ENCODE measurements at regions not wholly inside any gene's neighbourhood (a gene's known extent, or its start where the extent isn't known, plus 50 kb on each side); places are given as distances from the start of the nearest gene placed in this dataset.
"Not testable (repeated sequence)": the region's sequence is repeated elsewhere in the genome, so short reads cannot be mapped to it uniquely, and the experiment has no call there.

GRCh38 chr1:187921426-187921825 lies 1092.7 kb downstream of the PLA2G4A start:
- in situ Hi-C loops (cut with MboI; ENCODE audit: low pct_unique_long_range_greater_than_20kb in 2 of 9, low sequenced_read_pairs in 9 of 9, unreplicated experiment in 9 of 9): no loop called here
- Histone ChIP-seq H3K27ac (no peak overlapping the region), H3K4me1 (replicated peaks in 1 of 2) (peaks cover 0 to 3% of the 10 kb centered on the region in 2 donors), H3K4me3 (no peak overlapping the region)
- no peak for ATAC-seq (replicated peaks in 6 of 8)
- WGBS, 10 experiments: 0 to 100% (median 71%) methylated on average over 1 of the region's 1 CpG; no CpG with 5 or more reads in 1 of the 10 experiments

- WGBS, 10 experiments: 0 to 100% (median 81%) methylated on average over 1 to 2 of the region's 2 CpGs
- no peak overlapping the region for H3K27ac ChIP-seq
- in situ Hi-C loops (cut with MboI; ENCODE audit: low pct_unique_long_range_greater_than_20kb in 2 of 9, low sequenced_read_pairs in 9 of 9, unreplicated experiment in 9 of 9): no loop called here
- peaks cover 0 to 3% of the 10 kb centered on the region in 2 donors for H3K4me1 ChIP-seq (replicated peaks in 1 of 2)
- no peak overlapping the region for H3K4me3 ChIP-seq
- ATAC-seq (replicated peaks in 6 of 8): peak in 1 of 8 experiments; percentile 36
Observed at GRCh38 chr1:187922255-187922654, 1093.5 kb downstream of the PLA2G4A start.

GRCh38 chr1:187924252-187924651 lies 1095.5 kb downstream of the PLA2G4A start:
- no peak for ATAC-seq (replicated peaks in 6 of 8)
- WGBS, 10 experiments: 3 to 100% (median 64%) methylated on average over 3 of the region's 3 CpGs; no CpG with 5 or more reads in 2 of the 10 experiments
- H3K4me3 ChIP-seq: no peak overlapping the region
- H3K27ac ChIP-seq: no peak overlapping the region
- in situ Hi-C loops (cut with MboI; ENCODE audit: low pct_unique_long_range_greater_than_20kb in 2 of 9, low sequenced_read_pairs in 9 of 9, unreplicated experiment in 9 of 9): no loop called here
- peaks cover 0 to 8% of the 10 kb centered on the region in 2 donors for H3K4me1 ChIP-seq (replicated peaks in 1 of 2)

- 3 to 60% (median 20%) methylated on average over 2 to 4 of the region's 4 CpGs for WGBS, 10 experiments
- no peak overlapping the region for H3K27ac ChIP-seq
- in situ Hi-C loops (cut with MboI; ENCODE audit: low pct_unique_long_range_greater_than_20kb in 2 of 9, low sequenced_read_pairs in 9 of 9, unreplicated experiment in 9 of 9): no loop called here
- H3K4me1 ChIP-seq (replicated peaks in 1 of 2): peaks cover 0 to 5% of the 10 kb centered on the region in 2 donors
- no peak overlapping the region for H3K4me3 ChIP-seq
- peak; percentile 43 to 87 (median 75) for ATAC-seq (replicated peaks in 6 of 8)
Observed at GRCh38 chr1:187928288-187928687, 1099.5 kb downstream of the PLA2G4A start.

- WGBS, 10 experiments: 0 to 71% (median 53%) methylated on average over 1 to 2 of the region's 2 CpGs; no CpG with 5 or more reads in 1 of the 10 experiments
- H3K4me1 ChIP-seq (replicated peaks in 1 of 2): peaks cover 0 to 5% of the 10 kb centered on the region in 2 donors
- in situ Hi-C loops (cut with MboI; ENCODE audit: low pct_unique_long_range_greater_than_20kb in 2 of 9, low sequenced_read_pairs in 9 of 9, unreplicated experiment in 9 of 9): no loop called here
- H3K4me3 ChIP-seq: no peak overlapping the region
- no peak overlapping the region for H3K27ac ChIP-seq
- ATAC-seq (replicated peaks in 6 of 8): peak in 5 of 8 experiments; percentile 31 to 65 (median 41)
Observed at GRCh38 chr1:187928696-187929095, 1099.9 kb downstream of the PLA2G4A start.

- H3K27ac ChIP-seq: no peak overlapping the region
- ATAC-seq (replicated peaks in 6 of 8): no peak
- in situ Hi-C loops (cut with MboI; ENCODE audit: low pct_unique_long_range_greater_than_20kb in 2 of 9, low sequenced_read_pairs in 9 of 9, unreplicated experiment in 9 of 9): no loop called here
- WGBS, 10 experiments: 0 to 92% (median 50%) methylated on average over 1 to 7 of the region's 7 CpGs
- peaks cover 0 to 5% of the 10 kb centered on the region in 2 donors for H3K4me1 ChIP-seq (replicated peaks in 1 of 2)
- H3K4me3 ChIP-seq: no peak overlapping the region
Observed at GRCh38 chr1:187931776-187932175, 1103.0 kb downstream of the PLA2G4A start.

GRCh38 chr1:187933562-187934419 lies 1105.0 kb downstream of the PLA2G4A start:
- 19 to 100% (median 82%) methylated on average over 1 to 3 of the region's 3 CpGs for WGBS, 10 experiments
- no peak overlapping the region for H3K27ac ChIP-seq
- no peak for ATAC-seq (replicated peaks in 6 of 8)
- in situ Hi-C loops (cut with MboI; ENCODE audit: low pct_unique_long_range_greater_than_20kb in 2 of 9, low sequenced_read_pairs in 9 of 9, unreplicated experiment in 9 of 9): no loop called here
- H3K4me3 ChIP-seq: no peak overlapping the region
- peaks cover 0 to 4% of the 10 kb centered on the region in 2 donors for H3K4me1 ChIP-seq (replicated peaks in 1 of 2)

- no peak overlapping the region for H3K27ac ChIP-seq
- 0 to 100% (median 46%) methylated on average over 1 of the region's 1 CpG; no CpG with 5 or more reads in 4 of the 10 experiments for WGBS, 10 experiments
- in situ Hi-C loops (cut with MboI; ENCODE audit: low pct_unique_long_range_greater_than_20kb in 2 of 9, low sequenced_read_pairs in 9 of 9, unreplicated experiment in 9 of 9): no loop called here
- no peak overlapping the region for H3K4me3 ChIP-seq
- no peak for ATAC-seq (replicated peaks in 6 of 8)
- H3K4me1 ChIP-seq (replicated peaks in 1 of 2): no peaks in the 10 kb centered on the region
Observed at GRCh38 chr1:187936667-187937066, 1107.9 kb downstream of the PLA2G4A start.

- H3K27ac ChIP-seq: no peak overlapping the region
- H3K4me3 ChIP-seq: no peak overlapping the region
- in situ Hi-C loops (cut with MboI; ENCODE audit: low pct_unique_long_range_greater_than_20kb in 2 of 9, low sequenced_read_pairs in 9 of 9, unreplicated experiment in 9 of 9): no loop called here
- H3K4me1 ChIP-seq (replicated peaks in 1 of 2): no peaks in the 10 kb centered on the region
- WGBS, 10 experiments: 3 to 93% (median 50%) methylated on average over 2 of the region's 2 CpGs; no CpG with 5 or more reads in 1 of the 10 experiments
- no peak for ATAC-seq (replicated peaks in 6 of 8)
Observed at GRCh38 chr1:187938092-187938491, 1109.3 kb downstream of the PLA2G4A start.

GRCh38 chr1:187942986-187943385 lies 1114.2 kb downstream of the PLA2G4A start:
- Histone ChIP-seq H3K4me3 (no peak overlapping the region), H3K4me1 (replicated peaks in 1 of 2) (no peaks in the 10 kb centered on the region), H3K27ac (no peak overlapping the region)
- 7 to 100% (median 73%) methylated on average over 2 to 4 of the region's 4 CpGs for WGBS, 10 experiments
- in situ Hi-C loops (cut with MboI; ENCODE audit: low pct_unique_long_range_greater_than_20kb in 2 of 9, low sequenced_read_pairs in 9 of 9, unreplicated experiment in 9 of 9): no loop called here
- ATAC-seq (replicated peaks in 6 of 8): no peak

- ATAC-seq (replicated peaks in 6 of 8): no peak
- H3K27ac ChIP-seq: no peak overlapping the region
- no peak overlapping the region for H3K4me3 ChIP-seq
- in situ Hi-C loops (cut with MboI; ENCODE audit: low pct_unique_long_range_greater_than_20kb in 2 of 9, low sequenced_read_pairs in 9 of 9, unreplicated experiment in 9 of 9): no loop called here
- 0 to 92% (median 50%) methylated on average over 1 to 2 of the region's 2 CpGs; no CpG with 5 or more reads in 1 of the 10 experiments for WGBS, 10 experiments
- H3K4me1 ChIP-seq (replicated peaks in 1 of 2): no peaks in the 10 kb centered on the region
Observed at GRCh38 chr1:187943606-187944403, 1115.1 kb downstream of the PLA2G4A start.

- H3K4me1 ChIP-seq (replicated peaks in 1 of 2); H3K27ac ChIP-seq; H3K4me3 ChIP-seq; in situ Hi-C loops (cut with MboI; ENCODE audit: low pct_unique_long_range_greater_than_20kb in 2 of 9, low sequenced_read_pairs in 9 of 9, unreplicated experiment in 9 of 9); ATAC-seq (replicated peaks in 6 of 8): not testable (repeated sequence)
- 0 to 90% (median 77%) methylated on average over 1 to 3 of the region's 3 CpGs; no CpG with 5 or more reads in 2 of the 10 experiments for WGBS, 10 experiments
Observed at GRCh38 chr1:187946661-187947060, 1117.9 kb downstream of the PLA2G4A start.

GRCh38 chr1:187947359-187947758 lies 1118.6 kb downstream of the PLA2G4A start:
- in situ Hi-C loops (cut with MboI; ENCODE audit: low pct_unique_long_range_greater_than_20kb in 2 of 9, low sequenced_read_pairs in 9 of 9, unreplicated experiment in 9 of 9): no loop called here
- no peaks in the 10 kb centered on the region for H3K4me1 ChIP-seq (replicated peaks in 1 of 2)
- ATAC-seq (replicated peaks in 6 of 8): no peak
- no peak overlapping the region for H3K4me3 ChIP-seq
- no peak overlapping the region for H3K27ac ChIP-seq

Data from motor neuron (in vitro differentiated cells).